GM21381 (cell line): ENCODE measurements at regions not wholly inside any gene's neighbourhood (a gene's known extent, or its start where the extent isn't known, plus 50 kb on each side); places are given as distances from the start of the nearest gene placed in this dataset.

Source experiments
- ATAC-seq: cut with Tn5 transposase; IDR thresholded peaks from one replicate; pipeline ENCODE4 v1.9.1; 2021; ENCODE audit warnings: mild to moderate bottlenecking, moderate library complexity; ENCODE audit not compliant: unreplicated experiment

- ATAC-seq = no peak
Observed at GRCh38 chr7:88515301-88515700, 208.6 kb upstream of the STEAP4 start.

- ATAC-seq = no peak
Observed at GRCh38 chr7:88509341-88509740, 202.6 kb upstream of the STEAP4 start.

DNA sequence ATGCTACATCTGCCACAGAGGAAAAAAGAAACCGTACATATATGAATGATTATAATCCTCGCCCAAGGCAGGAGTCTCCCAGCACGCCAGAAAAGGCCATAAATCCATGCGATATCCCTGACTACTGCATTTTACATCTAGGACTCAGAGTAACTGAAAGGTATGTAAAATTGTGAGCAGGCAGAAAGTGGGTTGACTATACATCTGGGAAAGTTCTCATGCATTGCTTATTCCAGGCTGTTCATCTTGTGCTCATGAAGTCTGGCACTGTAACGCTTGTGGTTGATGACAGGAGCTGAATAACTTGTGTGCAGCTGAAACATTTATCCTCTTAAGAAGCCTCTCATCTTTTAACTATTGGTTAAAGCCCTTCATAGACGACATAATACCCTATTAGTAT is 193.4 kb upstream of the STEAP4 start:
- ATAC-seq = no peak

- no peak for ATAC-seq
Observed at GRCh38 chr7:88495881-88496725, 189.4 kb upstream of the STEAP4 start.

DNA sequence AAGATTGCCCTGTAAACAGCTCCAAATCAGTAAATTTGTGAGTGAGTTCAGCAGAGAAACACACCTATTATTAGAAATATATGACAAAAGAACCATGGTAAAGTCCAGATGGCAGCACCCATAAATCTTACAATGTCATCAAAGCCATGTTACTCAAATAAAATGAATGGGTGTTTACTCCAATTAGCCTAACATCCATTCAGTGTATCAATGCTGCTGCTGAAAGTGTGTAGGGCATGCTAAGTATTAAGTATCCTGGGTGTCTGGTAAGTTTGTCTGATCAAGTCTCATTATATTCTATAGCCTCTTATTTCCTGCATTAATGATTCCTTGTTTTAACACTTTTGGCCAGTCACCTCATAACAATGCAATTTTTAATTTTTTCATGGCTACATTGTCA is 185.5 kb upstream of the STEAP4 start:
- no peak for ATAC-seq

DNA sequence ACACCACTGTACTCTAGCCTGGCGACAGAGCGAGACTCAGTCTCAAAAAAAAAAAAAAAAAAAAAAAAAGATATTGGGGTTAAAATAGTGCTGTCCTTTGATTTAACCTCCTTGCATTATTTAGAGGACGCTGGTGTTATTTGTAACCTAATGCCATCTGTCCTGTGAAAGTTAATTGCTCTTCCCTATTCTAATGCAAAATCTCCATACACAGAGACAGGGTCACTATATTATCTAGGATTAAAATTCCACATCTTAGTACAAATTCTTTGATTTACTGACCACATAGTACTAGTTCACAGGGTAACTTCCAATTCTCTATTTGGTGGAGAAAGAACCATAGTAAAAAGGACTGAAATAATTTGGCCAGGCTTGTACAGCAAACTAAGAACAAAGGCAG is 184.2 kb upstream of the STEAP4 start:
- ATAC-seq = no peak

GRCh38 chr7:88490161-88490560 is 183.5 kb upstream of the STEAP4 start:
- no peak for ATAC-seq

DNA sequence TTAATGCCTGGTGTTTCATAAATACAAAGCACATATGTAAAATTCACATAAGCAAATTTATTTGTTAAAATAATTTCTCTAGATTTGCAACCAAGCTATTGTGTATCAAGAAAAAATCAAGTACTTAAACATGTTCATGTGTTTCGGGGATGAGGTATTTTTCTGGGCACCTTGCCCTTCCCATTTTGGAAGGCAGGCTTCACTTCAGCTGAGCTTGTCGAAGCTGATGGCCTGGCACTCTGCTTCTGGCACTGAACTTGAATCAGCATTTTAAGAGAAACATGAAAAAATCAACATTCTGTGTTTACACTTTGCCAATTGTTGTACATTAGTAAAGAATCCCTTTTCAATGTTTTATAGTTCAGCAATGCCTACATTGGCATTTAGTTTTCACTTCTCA is 179.1 kb upstream of the STEAP4 start:
- ATAC-seq = no peak

GRCh38 chr7:88484551-88484950 is 177.9 kb upstream of the STEAP4 start:
- ATAC-seq = no peak

- no peak for ATAC-seq
Observed at GRCh38 chr7:88480896-88481295, 174.2 kb upstream of the STEAP4 start.

GRCh38 chr7:88480271-88480670 is 173.6 kb upstream of the STEAP4 start:
- no peak for ATAC-seq

DNA sequence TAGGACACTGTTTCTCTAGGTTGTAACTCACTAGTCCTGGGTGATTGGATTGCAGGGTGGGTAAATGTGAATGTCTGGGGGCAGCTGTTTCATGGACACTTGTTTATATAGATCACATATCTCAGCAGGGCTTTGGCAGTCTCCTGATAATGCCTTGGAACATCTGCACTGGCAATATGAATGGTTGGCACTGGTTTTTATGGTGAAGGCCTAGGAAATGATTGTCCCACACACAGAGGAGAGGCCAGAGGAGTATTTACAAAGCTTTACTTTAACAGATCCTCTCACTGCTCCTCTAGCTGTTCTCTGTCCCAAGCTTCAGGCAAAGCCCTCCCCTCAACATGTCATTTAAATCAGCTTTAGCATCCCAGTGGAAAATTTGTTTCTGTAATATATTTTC is 171.3 kb upstream of the STEAP4 start:
- no peak for ATAC-seq

DNA sequence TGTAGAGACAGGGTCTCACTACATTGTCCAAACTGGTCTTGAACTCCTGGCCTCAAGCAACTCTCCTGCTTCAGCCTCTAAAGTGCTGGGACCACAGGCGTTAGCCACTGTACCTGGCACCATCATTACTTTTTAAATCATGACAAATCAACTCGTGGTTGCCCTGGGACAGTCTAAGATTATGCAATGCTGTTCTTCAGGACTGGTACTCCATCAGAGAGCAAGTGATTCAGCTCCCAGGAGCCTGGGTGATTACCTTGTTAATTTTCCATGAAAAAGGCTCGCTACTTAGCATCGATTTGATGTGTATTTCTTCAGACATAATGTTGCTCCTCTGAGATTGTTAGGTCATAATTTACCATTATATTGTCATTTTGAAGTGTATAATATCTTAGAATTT is 158.9 kb upstream of the STEAP4 start:
- no peak for ATAC-seq

GRCh38 chr7:88462799-88463198 is 156.1 kb upstream of the STEAP4 start:
- ATAC-seq = no peak

GRCh38 chr7:88460650-88461049 is 154.0 kb upstream of the STEAP4 start:
- ATAC-seq = no peak

DNA sequence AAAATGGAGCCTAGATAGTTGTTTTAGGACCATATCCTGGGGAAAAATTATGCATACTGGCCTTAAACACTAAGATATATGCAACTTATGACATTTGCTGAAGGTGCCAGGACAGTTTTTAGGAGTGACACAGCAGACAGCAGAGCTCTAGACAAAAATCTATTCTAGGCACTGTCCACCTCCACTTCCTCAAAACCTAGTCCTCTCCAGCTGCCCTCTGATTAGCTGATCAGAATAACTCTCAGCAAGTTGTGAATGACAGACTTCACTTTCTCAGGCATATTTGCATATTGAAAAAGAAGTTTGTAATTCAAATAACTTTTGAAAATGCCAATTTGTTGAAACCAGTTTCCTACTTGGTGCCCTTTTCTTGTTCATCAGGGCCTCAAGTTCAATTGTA is 152.3 kb upstream of the STEAP4 start:
- ATAC-seq = no peak

DNA sequence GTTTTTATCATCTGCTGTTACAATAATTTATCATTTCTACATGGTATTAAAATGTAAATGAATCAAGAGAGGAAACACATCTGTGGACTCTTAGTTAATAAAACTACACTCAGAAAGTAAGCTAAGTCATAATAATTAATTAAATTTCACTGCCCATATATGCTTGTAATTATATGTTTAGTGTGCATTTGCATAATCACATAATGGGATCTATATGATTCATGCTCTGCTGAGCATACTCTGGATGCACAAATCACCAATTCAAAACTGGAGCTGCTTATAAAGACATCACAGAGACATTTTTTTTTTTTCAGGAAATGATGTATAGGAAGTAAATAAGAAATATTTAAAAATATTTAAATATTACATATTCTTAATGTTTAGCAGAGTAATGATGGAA is 151.6 kb upstream of the STEAP4 start:
- no peak for ATAC-seq

DNA sequence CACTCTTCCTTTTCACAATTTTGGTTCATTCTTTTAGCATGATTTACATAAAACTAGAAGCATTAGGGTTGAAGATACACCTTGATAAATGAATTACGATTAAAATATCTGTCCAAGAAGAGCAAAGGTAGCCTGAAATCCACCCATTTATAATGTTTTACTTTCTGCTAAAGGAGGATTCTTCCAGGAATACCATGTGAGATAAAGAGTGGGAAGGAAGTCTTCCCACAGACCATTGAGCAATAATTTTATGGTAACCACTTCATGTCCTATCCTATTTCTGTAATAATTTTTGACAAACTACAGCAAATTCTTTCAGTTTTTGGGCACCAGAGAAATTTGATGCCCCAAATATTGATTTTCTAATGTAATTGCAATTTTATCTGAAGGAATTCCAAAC is 150.6 kb upstream of the STEAP4 start:
- no peak for ATAC-seq

GRCh38 chr7:88456490-88456889 is 149.8 kb upstream of the STEAP4 start:
- no peak for ATAC-seq

- ATAC-seq = no peak
Observed at GRCh38 chr7:88455696-88456095, 149.0 kb upstream of the STEAP4 start.

GRCh38 chr7:88452646-88453045 is 146.0 kb upstream of the STEAP4 start:
- ATAC-seq = no peak

- ATAC-seq = no peak
Observed at GRCh38 chr7:88450874-88451273, 144.2 kb upstream of the STEAP4 start.

DNA sequence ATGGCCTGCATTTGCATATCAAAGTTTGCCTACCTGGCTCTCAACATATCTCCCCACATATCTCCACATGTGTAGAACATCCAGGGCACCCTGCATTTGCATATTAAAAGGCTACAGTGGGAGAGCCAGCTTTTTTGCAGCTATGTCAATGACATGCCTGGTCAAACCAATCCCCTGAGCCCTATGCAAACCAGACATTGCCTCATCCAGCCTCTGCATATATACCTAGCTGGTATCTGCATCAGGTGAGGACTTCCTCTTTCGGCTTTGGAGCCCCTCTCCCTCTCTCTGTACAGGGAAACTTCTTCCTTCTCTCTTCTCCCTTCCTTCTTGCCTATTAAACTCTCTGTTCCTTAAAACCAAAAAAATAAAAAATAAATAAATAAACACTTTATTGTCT is 142.7 kb upstream of the STEAP4 start:
- no peak for ATAC-seq
